Astrocyte (in vitro differentiated cells and primary cell): ENCODE measurements at regions not wholly inside any gene's neighbourhood (a gene's known extent, or its start where the extent isn't known, plus 50 kb on each side); places are given as distances from the start of the nearest gene placed in this dataset.

Experiments used
- EZH2 ChIP-seq: IDR thresholded peaks from 2 replicates; pipeline ENCODE4 v1.6.1; 2012; ENCODE audit warnings: mild to moderate bottlenecking, low read length, inconsistent platforms; ENCODE audit not compliant: insufficient read depth
- TF ChIP-seq, protein P1 (sequence below): IDR thresholded peaks from 2 replicates; pipeline ENCODE4 v1.5.1; 2011; ENCODE audit warnings: low read depth, mild to moderate bottlenecking, inconsistent platforms, low read length, moderate library complexity; ENCODE audit not compliant: insufficient read depth

DNA sequence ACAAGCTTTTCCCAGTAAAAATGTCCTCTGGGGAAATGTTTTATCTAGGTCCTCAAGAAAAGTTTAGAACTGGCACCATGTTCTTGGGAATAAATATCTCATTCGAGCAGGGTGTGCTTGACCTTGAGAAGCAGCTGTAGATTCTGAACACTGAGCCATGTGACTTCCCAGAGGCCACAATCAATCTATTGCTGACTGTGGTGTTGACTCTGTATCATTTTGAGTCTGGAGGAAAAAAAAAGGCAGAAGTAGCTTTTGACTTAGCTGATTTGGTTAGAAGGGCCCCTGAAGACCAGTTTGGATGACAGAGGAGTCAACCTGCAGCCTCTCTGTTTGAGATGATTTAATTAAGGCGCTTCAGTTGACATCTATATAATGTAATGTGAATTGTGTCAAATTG, 592.4 kb upstream of the SEL1L start:
- TF ChIP-seq, protein P1, sequence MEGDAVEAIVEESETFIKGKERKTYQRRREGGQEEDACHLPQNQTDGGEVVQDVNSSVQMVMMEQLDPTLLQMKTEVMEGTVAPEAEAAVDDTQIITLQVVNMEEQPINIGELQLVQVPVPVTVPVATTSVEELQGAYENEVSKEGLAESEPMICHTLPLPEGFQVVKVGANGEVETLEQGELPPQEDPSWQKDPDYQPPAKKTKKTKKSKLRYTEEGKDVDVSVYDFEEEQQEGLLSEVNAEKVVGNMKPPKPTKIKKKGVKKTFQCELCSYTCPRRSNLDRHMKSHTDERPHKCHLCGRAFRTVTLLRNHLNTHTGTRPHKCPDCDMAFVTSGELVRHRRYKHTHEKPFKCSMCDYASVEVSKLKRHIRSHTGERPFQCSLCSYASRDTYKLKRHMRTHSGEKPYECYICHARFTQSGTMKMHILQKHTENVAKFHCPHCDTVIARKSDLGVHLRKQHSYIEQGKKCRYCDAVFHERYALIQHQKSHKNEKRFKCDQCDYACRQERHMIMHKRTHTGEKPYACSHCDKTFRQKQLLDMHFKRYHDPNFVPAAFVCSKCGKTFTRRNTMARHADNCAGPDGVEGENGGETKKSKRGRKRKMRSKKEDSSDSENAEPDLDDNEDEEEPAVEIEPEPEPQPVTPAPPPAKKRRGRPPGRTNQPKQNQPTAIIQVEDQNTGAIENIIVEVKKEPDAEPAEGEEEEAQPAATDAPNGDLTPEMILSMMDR = no peak
- no peak for TF ChIP-seq EZH2
